Liver (tissue), 8 donors: ENCODE measurements at regions not wholly inside any gene's neighbourhood (a gene's known extent, or its start where the extent isn't known, plus 50 kb on each side); places are given as distances from the start of the nearest gene placed in this dataset.

Source experiments
- DNase-seq: peaks from one replicate; pipeline ENCODE4 v3.0.0-alpha.2; 2017; ENCODE audit warnings: low spot score
- H3K27ac ChIP-seq, 2 donors: one replicate each; pipeline ENCODE4 v1.7.0; 2013; ENCODE audit warnings: inconsistent platforms in 2 of 2, low read length in 2 of 2, control low read depth in 1 of 2, low read depth in 1 of 2, mild to moderate bottlenecking in 1 of 2
- H3K27me3 ChIP-seq, 4 donors: one replicate each; pipeline versions ENCODE4 v1.6.1 to v1.7.0; 2013; ENCODE audit warnings: low read length in 3 of 4, inconsistent platforms in 1 of 4, mild to moderate bottlenecking in 1 of 4, moderate library complexity in 1 of 4; ENCODE audit not compliant: control insufficient read depth in 4 of 4, insufficient read depth in 4 of 4
- H3K36me3 ChIP-seq, 4 donors: one replicate each; pipeline versions ENCODE4 v1.6.1 to v1.7.0; 2013; ENCODE audit warnings: low read length in 3 of 4, mild to moderate bottlenecking in 3 of 4, low read depth in 1 of 4, moderate library complexity in 1 of 4; ENCODE audit not compliant: control insufficient read depth in 4 of 4, insufficient read depth in 3 of 4
- H3K4me1 ChIP-seq, 4 donors: one replicate each; pipeline versions ENCODE4 v1.6.1 to v1.7.0; 2013; ENCODE audit warnings: low read length in 3 of 4, mild to moderate bottlenecking in 3 of 4, moderate library complexity in 1 of 4; ENCODE audit not compliant: control insufficient read depth in 4 of 4, insufficient read depth in 4 of 4
- H3K4me3 ChIP-seq, 3 donors: one replicate each; pipeline versions ENCODE4 v1.6.1 to v1.7.0; 2013; ENCODE audit warnings: low read length in 3 of 3, control low read depth in 1 of 3, low read depth in 1 of 3, mild to moderate bottlenecking in 1 of 3
- H3K9ac ChIP-seq, 2 donors: one replicate each; pipeline ENCODE4 v1.7.0; 2013; ENCODE audit warnings: low read length in 2 of 2, mild to moderate bottlenecking in 2 of 2, moderate library complexity in 2 of 2, control low read depth in 1 of 2, low read depth in 1 of 2
- H3K9me3 ChIP-seq, 4 donors: one replicate each; pipeline versions ENCODE4 v1.6.1 to v1.7.0; 2013; ENCODE audit warnings: low read length in 3 of 4; ENCODE audit not compliant: control insufficient read depth in 4 of 4
- CTCF ChIP-seq: fragments of 150-350 bp; IDR thresholded peaks from 2 replicates; pipeline ENCODE4 v1.5.1; 2017; ENCODE audit warnings: improper control_type of control experiment, low read depth, low read length; ENCODE audit not compliant: missing input control
- EGR1 ChIP-seq, 2 donors: IDR thresholded peaks; 2 replicates each; pipeline ENCODE4 v1.6.1; 2016 to 2018; ENCODE audit warnings: antibody characterized with exemption in 2 of 2, low read depth in 2 of 2
- FOXA1 ChIP-seq: IDR thresholded peaks from 2 replicates; pipeline ENCODE4 v1.6.1; 2016; ENCODE audit warnings: antibody characterized with exemption
- FOXA2 ChIP-seq: IDR thresholded peaks from 2 replicates; pipeline ENCODE4 v1.6.1; 2016; ENCODE audit warnings: antibody characterized with exemption
- GABPA ChIP-seq, 2 donors: IDR thresholded peaks in 1 of 2; conservative IDR thresholded peaks in 1 of 2; 2 replicates each; pipeline ENCODE4 v1.6.1; 2016; ENCODE audit warnings: antibody characterized with exemption in 2 of 2, mild to moderate bottlenecking in 1 of 2, moderate library complexity in 1 of 2
- HNF4A ChIP-seq, 2 donors: conservative IDR thresholded peaks; 2 replicates each; pipeline ENCODE4 v1.6.1; 2016; ENCODE audit warnings: antibody characterized with exemption in 2 of 2, mild to moderate bottlenecking in 2 of 2
- HNF4G ChIP-seq: IDR thresholded peaks from 2 replicates; pipeline ENCODE4 v1.6.1; 2016; ENCODE audit warnings: antibody characterized with exemption
- JUND ChIP-seq, 2 donors: IDR thresholded peaks; 2 replicates each; pipeline ENCODE4 v1.6.1; 2016; ENCODE audit warnings: antibody characterized with exemption in 2 of 2
- RXRA ChIP-seq, 2 donors: IDR thresholded peaks; 2 replicates each; pipeline ENCODE4 v1.6.1; 2017 to 2018; ENCODE audit warnings: antibody characterized with exemption in 2 of 2, mild to moderate bottlenecking in 1 of 2
- SP1 ChIP-seq: IDR thresholded peaks from 2 replicates; pipeline ENCODE4 v1.6.1; 2018; ENCODE audit warnings: antibody characterized with exemption, mild to moderate bottlenecking
- TAF1 ChIP-seq: conservative IDR thresholded peaks from 2 replicates; pipeline ENCODE4 v1.6.1; 2016; ENCODE audit warnings: antibody characterized with exemption, mild to moderate bottlenecking
- YY1 ChIP-seq: IDR thresholded peaks from 2 replicates; pipeline ENCODE4 v1.6.1; 2016; ENCODE audit warnings: antibody characterized with exemption, mild to moderate bottlenecking
- WGBS: extraction: QIAGEN DNeasy Blood & Tissue Kit; methylation state at CpG from one replicate; pipeline ENCODE4 v1.1.7; 2013; 5-methylcytosine and 5-hydroxymethylcytosine counted together
- TF ChIP-seq, protein P1 (sequence below): IDR thresholded peaks from 2 replicates; pipeline ENCODE4 v1.6.1; 2016; ENCODE audit warnings: antibody characterized with exemption
- TF ChIP-seq, protein P2 (sequence below): IDR thresholded peaks from 2 replicates; pipeline ENCODE4 v1.6.1; 2016; ENCODE audit warnings: antibody characterized with exemption, mild to moderate bottlenecking
- donor health status: healthy.
- donor health status: healthy.
- donor health status: healthy.
- donor health status: healthy.
- donor health status: healthy.

GRCh38 chr19:46962030-46962570, 57.5 kb upstream of the NPAS1 start:
- no peak for DNase-seq
- no peak overlapping the region for H3K27ac ChIP-seq
- H3K4me3 ChIP-seq = no peak overlapping the region
- H3K9me3 ChIP-seq = no peaks in the 10 kb centered on the region
- no peak overlapping the region for H3K9ac ChIP-seq
- TF ChIP-seq, protein P1, sequence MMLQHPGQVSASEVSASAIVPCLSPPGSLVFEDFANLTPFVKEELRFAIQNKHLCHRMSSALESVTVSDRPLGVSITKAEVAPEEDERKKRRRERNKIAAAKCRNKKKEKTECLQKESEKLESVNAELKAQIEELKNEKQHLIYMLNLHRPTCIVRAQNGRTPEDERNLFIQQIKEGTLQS = no peak
- TF ChIP-seq GABPA (IDR thresholded peaks at IDR 0.05 in 1 of 2, conservative IDR thresholded peaks at IDR 0.05 in 1 of 2) (no peak), EGR1 (IDR thresholded peaks at IDR 0.05; ENCODE audit: low read depth in 2 of 2) (no peak), FOXA2 (no peak), SP1 (no peak), JUND (IDR thresholded peaks at IDR 0.05) (no peak), TAF1 (no peak)
- H3K4me1 ChIP-seq = peaks cover 0 to 5% (median 3%) of the 10 kb centered on the region in 4 donors
- H3K27me3 ChIP-seq = no peaks in the 10 kb centered on the region
- 87% methylated on average over 2 of the region's 2 CpGs for WGBS
- H3K36me3 ChIP-seq = peaks cover 0 to 3% (median 1%) of the 10 kb centered on the region in 4 donors

- Histone ChIP-seq H3K4me1 (peaks cover 0 to 11% (median 3%) of the 10 kb centered on the region in 4 donors), H3K9me3 (no peaks in the 10 kb centered on the region), H3K27ac (no peak overlapping the region), H3K4me3 (no peak overlapping the region), H3K36me3 (peaks cover 0 to 3% (median 1%) of the 10 kb centered on the region in 4 donors), H3K9ac (no peak overlapping the region), H3K27me3 (no peaks in the 10 kb centered on the region)
- no peak for TF ChIP-seq CTCF
- no peak for TF ChIP-seq HNF4A (conservative IDR thresholded peaks at IDR 0.05)
- no peak for TF ChIP-seq RXRA (IDR thresholded peaks at IDR 0.05)
- TF ChIP-seq YY1 = no peak
- no peak for TF ChIP-seq HNF4G
- TF ChIP-seq FOXA1 = no peak
- no peak for TF ChIP-seq TAF1
- TF ChIP-seq, protein P2, sequence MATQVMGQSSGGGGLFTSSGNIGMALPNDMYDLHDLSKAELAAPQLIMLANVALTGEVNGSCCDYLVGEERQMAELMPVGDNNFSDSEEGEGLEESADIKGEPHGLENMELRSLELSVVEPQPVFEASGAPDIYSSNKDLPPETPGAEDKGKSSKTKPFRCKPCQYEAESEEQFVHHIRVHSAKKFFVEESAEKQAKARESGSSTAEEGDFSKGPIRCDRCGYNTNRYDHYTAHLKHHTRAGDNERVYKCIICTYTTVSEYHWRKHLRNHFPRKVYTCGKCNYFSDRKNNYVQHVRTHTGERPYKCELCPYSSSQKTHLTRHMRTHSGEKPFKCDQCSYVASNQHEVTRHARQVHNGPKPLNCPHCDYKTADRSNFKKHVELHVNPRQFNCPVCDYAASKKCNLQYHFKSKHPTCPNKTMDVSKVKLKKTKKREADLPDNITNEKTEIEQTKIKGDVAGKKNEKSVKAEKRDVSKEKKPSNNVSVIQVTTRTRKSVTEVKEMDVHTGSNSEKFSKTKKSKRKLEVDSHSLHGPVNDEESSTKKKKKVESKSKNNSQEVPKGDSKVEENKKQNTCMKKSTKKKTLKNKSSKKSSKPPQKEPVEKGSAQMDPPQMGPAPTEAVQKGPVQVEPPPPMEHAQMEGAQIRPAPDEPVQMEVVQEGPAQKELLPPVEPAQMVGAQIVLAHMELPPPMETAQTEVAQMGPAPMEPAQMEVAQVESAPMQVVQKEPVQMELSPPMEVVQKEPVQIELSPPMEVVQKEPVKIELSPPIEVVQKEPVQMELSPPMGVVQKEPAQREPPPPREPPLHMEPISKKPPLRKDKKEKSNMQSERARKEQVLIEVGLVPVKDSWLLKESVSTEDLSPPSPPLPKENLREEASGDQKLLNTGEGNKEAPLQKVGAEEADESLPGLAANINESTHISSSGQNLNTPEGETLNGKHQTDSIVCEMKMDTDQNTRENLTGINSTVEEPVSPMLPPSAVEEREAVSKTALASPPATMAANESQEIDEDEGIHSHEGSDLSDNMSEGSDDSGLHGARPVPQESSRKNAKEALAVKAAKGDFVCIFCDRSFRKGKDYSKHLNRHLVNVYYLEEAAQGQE = no peak
- TF ChIP-seq EGR1 (IDR thresholded peaks at IDR 0.05; ENCODE audit: low read depth in 2 of 2) = no peak
- WGBS = 89% methylated on average over 7 of the region's 7 CpGs
- no peak for DNase-seq
Observed at GRCh38 chr19:46963093-46963734, 56.4 kb upstream of the NPAS1 start.
